GM23338 (cell line): ENCODE measurements at regions not wholly inside any gene's neighbourhood (a gene's known extent, or its start where the extent isn't known, plus 50 kb on each side); places are given as distances from the start of the nearest gene placed in this dataset.
"Not testable (repeated sequence)": the region's sequence is repeated elsewhere in the genome, so short reads cannot be mapped to it uniquely, and the experiment has no call there.

Experiments used
- ATAC-seq: fragments of 200-7000 bp; cut with Tn5 transposase; 3 replicates; pipeline ENCODE4 v1.9.1; 2020
- DNase-seq: peaks from one replicate; pipeline ENCODE4 v3.0.0-alpha.2; 2015; ENCODE audit warnings: low spot score
- H2AFZ ChIP-seq: fragments of 200-600 bp; sonication (generic); 2 replicates; pipeline ENCODE4 v1.8.0; 2016; ENCODE audit warnings: antibody characterized with exemption, mild to moderate bottlenecking, moderate library complexity
- H3F3A ChIP-seq: fragments of 200-600 bp; sonication (generic); replicated peaks from 2 replicates; pipeline ENCODE4 v1.8.0; 2017; ENCODE audit warnings: antibody characterized with exemption, mixed run types, low read depth
- H3K27ac ChIP-seq: fragments of 200-600 bp; sonication (generic); 2 replicates; pipeline ENCODE4 v1.6.1; 2016; ENCODE audit warnings: low read depth
- H3K27me3 ChIP-seq: fragments of 200-600 bp; sonication (generic); 2 replicates; pipeline ENCODE4 v1.8.0; 2016; ENCODE audit warnings: mild to moderate bottlenecking, mixed run types, moderate library complexity; ENCODE audit not compliant: insufficient read depth
- H3K36me3 ChIP-seq: fragments of 200-600 bp; sonication (generic); 2 replicates; pipeline ENCODE4 v1.8.0; 2016; ENCODE audit warnings: mild to moderate bottlenecking; ENCODE audit not compliant: insufficient read depth
- H3K4me1 ChIP-seq: fragments of 200-600 bp; sonication (generic); 2 replicates; pipeline ENCODE4 v1.8.0; 2016; ENCODE audit warnings: mild to moderate bottlenecking, moderate library complexity; ENCODE audit not compliant: insufficient read depth
- H3K4me2 ChIP-seq: fragments of 200-600 bp; sonication (generic); 2 replicates; pipeline ENCODE4 v1.7.1; 2017; ENCODE audit warnings: mixed run types
- H3K4me3 ChIP-seq: fragments of 200-600 bp; sonication (generic); 2 replicates; pipeline ENCODE4 v1.6.1; 2016; ENCODE audit warnings: mixed run types
- H3K79me2 ChIP-seq: fragments of 200-600 bp; sonication (generic); replicated peaks from 2 replicates; pipeline ENCODE4 v1.8.0; 2017; ENCODE audit warnings: mild to moderate bottlenecking; ENCODE audit not compliant: insufficient read depth
- H3K9me2 ChIP-seq: fragments of 200-600 bp; sonication (generic); 2 replicates; pipeline ENCODE4 v1.8.0; 2017; ENCODE audit not compliant: insufficient read depth
- H4K20me1 ChIP-seq: fragments of 200-600 bp; sonication (generic); replicated peaks from 2 replicates; pipeline ENCODE4 v1.8.0; 2017; ENCODE audit warnings: mild to moderate bottlenecking; ENCODE audit not compliant: insufficient read depth
- H3K27ac Mint-ChIP-seq: 2 replicates; pipeline ENCODE4 v1.8.0; 2020; ENCODE audit warnings: inconsistent platforms, mild to moderate bottlenecking, moderate library complexity, mixed read lengths
- H3K27me3 Mint-ChIP-seq: 3 replicates; pipeline ENCODE4 v1.8.0; 2022; ENCODE audit warnings: low read depth, mild to moderate bottlenecking, moderate library complexity, mixed read lengths, inconsistent platforms; ENCODE audit not compliant: insufficient read depth, poor library complexity
- H3K36me3 Mint-ChIP-seq: 3 replicates; pipeline ENCODE4 v1.8.0; 2021; ENCODE audit warnings: low read depth, mild to moderate bottlenecking, inconsistent platforms, moderate library complexity, mixed read lengths
- H3K4me1 Mint-ChIP-seq: 3 replicates; pipeline ENCODE4 v1.8.0; 2020; ENCODE audit warnings: mild to moderate bottlenecking, inconsistent platforms, mixed read lengths
- H3K4me3 Mint-ChIP-seq: 3 replicates; pipeline ENCODE4 v1.8.0; 2021; ENCODE audit warnings: moderate library complexity, mild to moderate bottlenecking, inconsistent platforms, mixed read lengths
- H3K9me3 Mint-ChIP-seq: 3 replicates; pipeline ENCODE4 v1.8.0; 2020; ENCODE audit warnings: moderate library complexity, mild to moderate bottlenecking, inconsistent platforms, mixed read lengths
- NANOG ChIP-seq: IDR thresholded peaks from 2 replicates; pipeline ENCODE4 v1.6.1; 2016; ENCODE audit warnings: antibody characterized with exemption, borderline replicate concordance
- POLR2AphosphoS5 ChIP-seq: IDR thresholded peaks from 2 replicates; pipeline ENCODE4 v1.6.1; 2016; ENCODE audit warnings: antibody characterized with exemption, low read depth
- ZNF114 ChIP-seq: fragments of 250-450 bp; sonication (Bioruptor Pico); IDR thresholded peaks from 2 replicates; pipeline ENCODE4 v1.5.0; 2020; ENCODE audit warnings: mild to moderate bottlenecking, moderate library complexity
- TF ChIP-seq, protein P1 (sequence below): IDR thresholded peaks from one replicate; pipeline ENCODE4 v1.6.1; 2018; ENCODE audit warnings: antibody characterized with exemption; ENCODE audit not compliant: unreplicated experiment
- TF ChIP-seq, protein P2 (sequence below), 2 experiments: fragments of 200-600 bp in 1 of 2; sonication (generic) in 1 of 2; conservative IDR thresholded peaks; 2 replicates each; pipeline versions ENCODE4 v1.5.1 to v1.6.1; 2016 to 2017; ENCODE audit warnings: antibody characterized with exemption in 2 of 2, low read depth in 2 of 2, mild to moderate bottlenecking in 2 of 2, moderate library complexity in 1 of 2

DNA sequence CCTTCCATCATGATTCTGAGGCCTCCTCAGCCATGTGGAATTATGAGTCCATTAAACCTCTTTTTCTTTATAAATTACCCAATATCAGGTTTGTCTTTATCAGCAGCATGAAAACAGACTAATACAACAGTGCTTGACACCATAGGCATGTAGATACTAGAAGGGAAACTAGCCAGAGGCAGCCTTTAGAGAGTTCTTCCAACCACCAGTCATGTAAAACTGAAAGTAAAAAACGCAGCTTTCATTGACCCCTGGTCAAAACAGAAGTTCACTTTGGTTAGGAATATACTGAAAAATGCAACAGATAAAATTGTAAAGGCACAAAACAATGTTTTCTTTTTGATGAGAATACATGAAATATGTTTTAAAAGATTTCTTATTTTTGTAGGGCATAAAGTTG, 122.8 kb upstream of the L3MBTL4 start (continued):
- TF ChIP-seq, protein P1, sequence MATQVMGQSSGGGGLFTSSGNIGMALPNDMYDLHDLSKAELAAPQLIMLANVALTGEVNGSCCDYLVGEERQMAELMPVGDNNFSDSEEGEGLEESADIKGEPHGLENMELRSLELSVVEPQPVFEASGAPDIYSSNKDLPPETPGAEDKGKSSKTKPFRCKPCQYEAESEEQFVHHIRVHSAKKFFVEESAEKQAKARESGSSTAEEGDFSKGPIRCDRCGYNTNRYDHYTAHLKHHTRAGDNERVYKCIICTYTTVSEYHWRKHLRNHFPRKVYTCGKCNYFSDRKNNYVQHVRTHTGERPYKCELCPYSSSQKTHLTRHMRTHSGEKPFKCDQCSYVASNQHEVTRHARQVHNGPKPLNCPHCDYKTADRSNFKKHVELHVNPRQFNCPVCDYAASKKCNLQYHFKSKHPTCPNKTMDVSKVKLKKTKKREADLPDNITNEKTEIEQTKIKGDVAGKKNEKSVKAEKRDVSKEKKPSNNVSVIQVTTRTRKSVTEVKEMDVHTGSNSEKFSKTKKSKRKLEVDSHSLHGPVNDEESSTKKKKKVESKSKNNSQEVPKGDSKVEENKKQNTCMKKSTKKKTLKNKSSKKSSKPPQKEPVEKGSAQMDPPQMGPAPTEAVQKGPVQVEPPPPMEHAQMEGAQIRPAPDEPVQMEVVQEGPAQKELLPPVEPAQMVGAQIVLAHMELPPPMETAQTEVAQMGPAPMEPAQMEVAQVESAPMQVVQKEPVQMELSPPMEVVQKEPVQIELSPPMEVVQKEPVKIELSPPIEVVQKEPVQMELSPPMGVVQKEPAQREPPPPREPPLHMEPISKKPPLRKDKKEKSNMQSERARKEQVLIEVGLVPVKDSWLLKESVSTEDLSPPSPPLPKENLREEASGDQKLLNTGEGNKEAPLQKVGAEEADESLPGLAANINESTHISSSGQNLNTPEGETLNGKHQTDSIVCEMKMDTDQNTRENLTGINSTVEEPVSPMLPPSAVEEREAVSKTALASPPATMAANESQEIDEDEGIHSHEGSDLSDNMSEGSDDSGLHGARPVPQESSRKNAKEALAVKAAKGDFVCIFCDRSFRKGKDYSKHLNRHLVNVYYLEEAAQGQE, result no peak
- no peak for TF ChIP-seq POLR2AphosphoS5

DNA sequence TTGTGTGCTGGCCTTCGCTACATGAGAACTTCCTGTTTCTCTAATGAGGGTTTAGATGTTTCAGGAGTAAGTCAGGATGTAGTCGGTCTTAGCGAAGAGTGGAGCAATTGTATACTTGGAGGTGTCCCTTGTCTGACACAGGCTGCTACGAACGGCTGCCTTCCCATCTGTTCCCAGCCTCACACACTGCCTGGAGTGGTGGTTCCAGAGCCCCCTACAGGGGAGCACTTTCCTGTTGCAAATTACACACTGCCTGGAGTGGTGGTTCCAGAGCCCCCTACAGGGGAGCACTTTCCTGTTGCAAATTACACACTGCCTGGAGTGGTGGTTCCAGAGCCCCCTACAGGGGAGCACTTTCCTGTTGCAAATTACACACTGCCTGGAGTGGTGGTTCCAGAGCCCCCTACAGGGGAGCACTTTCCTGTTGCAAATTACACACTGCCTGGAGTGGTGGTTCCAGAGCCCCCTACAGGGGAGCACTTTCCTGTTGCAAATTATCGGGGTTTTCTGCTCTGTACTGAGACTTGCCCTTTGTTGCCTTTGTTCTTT, 126.5 kb upstream of the L3MBTL4 start:
- H3K4me1 Mint-ChIP-seq, H3K4me1 ChIP-seq, H3K4me3 Mint-ChIP-seq, DNase-seq, H2AFZ ChIP-seq, H3K4me2 ChIP-seq, ATAC-seq, H3K9me2 ChIP-seq, H3K4me3 ChIP-seq, H3K79me2 ChIP-seq, H3K27me3 ChIP-seq, H3K27me3 Mint-ChIP-seq, H4K20me1 ChIP-seq, H3K27ac ChIP-seq, H3K36me3 ChIP-seq, H3F3A ChIP-seq: not testable (repeated sequence)
- TF ChIP-seq, protein P2, sequence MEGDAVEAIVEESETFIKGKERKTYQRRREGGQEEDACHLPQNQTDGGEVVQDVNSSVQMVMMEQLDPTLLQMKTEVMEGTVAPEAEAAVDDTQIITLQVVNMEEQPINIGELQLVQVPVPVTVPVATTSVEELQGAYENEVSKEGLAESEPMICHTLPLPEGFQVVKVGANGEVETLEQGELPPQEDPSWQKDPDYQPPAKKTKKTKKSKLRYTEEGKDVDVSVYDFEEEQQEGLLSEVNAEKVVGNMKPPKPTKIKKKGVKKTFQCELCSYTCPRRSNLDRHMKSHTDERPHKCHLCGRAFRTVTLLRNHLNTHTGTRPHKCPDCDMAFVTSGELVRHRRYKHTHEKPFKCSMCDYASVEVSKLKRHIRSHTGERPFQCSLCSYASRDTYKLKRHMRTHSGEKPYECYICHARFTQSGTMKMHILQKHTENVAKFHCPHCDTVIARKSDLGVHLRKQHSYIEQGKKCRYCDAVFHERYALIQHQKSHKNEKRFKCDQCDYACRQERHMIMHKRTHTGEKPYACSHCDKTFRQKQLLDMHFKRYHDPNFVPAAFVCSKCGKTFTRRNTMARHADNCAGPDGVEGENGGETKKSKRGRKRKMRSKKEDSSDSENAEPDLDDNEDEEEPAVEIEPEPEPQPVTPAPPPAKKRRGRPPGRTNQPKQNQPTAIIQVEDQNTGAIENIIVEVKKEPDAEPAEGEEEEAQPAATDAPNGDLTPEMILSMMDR (conservative IDR thresholded peaks at IDR 0.05; ENCODE audit: low read depth in 2 of 2), result 0 out of 4 replicates have a peak, but pooled peaks of 1 of the 2 experiments have one; percentile 4
- Mint-ChIP-seq H3K36me3 (peaks cover 15% of the 10 kb centered on the region), H3K27ac (peak overlapping the region; percentile 50; the same call in 1 of the 2 replicates), H3K9me3 (peaks cover 14% of the 10 kb centered on the region)

DNA sequence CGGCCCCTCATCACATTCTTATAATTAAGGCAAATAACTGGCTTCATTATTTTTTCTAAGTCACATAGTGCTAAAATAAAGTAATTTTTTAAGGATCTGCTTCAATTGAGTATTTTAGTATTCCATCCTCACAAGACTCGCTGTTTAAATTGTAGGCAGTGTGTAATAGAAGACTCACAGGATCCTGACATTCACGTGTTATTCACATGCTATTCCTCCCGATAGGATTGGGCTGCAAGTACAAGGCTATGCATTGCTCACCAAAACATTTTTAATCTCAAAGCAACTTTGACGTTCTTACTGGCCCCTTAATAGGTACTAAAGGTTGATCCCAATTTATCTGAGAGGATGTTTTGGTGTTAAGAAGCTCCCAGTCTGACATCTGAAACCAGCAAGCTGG, 127.6 kb upstream of the L3MBTL4 start:
- TF ChIP-seq POLR2AphosphoS5 (no peak), ZNF114 (CRISPR knock-in tag) (no peak), NANOG (no peak)
- Mint-ChIP-seq H3K27me3 (peaks cover 5% of the 10 kb centered on the region), H3K4me3 (no peak overlapping the region), H3K27ac (no peak overlapping the region; the same call in 1 of the 2 replicates), H3K36me3 (peaks cover 15% of the 10 kb centered on the region), H3K9me3 (peaks cover 14% of the 10 kb centered on the region), H3K4me1 (peaks cover 2% of the 10 kb centered on the region; the same call in 1 of the 3 replicates)
- no peak overlapping the region for H3K4me2 ChIP-seq
- H4K20me1 ChIP-seq, result no peaks in the 10 kb centered on the region
- H3F3A ChIP-seq, result 0 out of 2 replicates have a peak, but pooled peaks cover 5% of the 10 kb centered on the region
- no peak overlapping the region for H3K4me3 ChIP-seq
- no peak for DNase-seq
- H2AFZ ChIP-seq, result no peak overlapping the region
- no peak overlapping the region for H3K27ac ChIP-seq
- H3K36me3 ChIP-seq, result no peaks in the 10 kb centered on the region
- H3K4me1 ChIP-seq, result no peaks in the 10 kb centered on the region
- no peaks in the 10 kb centered on the region for H3K9me2 ChIP-seq
- no peaks in the 10 kb centered on the region for H3K27me3 ChIP-seq
- ATAC-seq, result no peak
- no peaks in the 10 kb centered on the region for H3K79me2 ChIP-seq
